ENCODE measurements at regions not wholly inside any gene's neighbourhood (a gene's known extent, or its start where the extent isn't known, plus 50 kb on each side); places are given as distances from the start of the nearest gene placed in this dataset.

DNA sequence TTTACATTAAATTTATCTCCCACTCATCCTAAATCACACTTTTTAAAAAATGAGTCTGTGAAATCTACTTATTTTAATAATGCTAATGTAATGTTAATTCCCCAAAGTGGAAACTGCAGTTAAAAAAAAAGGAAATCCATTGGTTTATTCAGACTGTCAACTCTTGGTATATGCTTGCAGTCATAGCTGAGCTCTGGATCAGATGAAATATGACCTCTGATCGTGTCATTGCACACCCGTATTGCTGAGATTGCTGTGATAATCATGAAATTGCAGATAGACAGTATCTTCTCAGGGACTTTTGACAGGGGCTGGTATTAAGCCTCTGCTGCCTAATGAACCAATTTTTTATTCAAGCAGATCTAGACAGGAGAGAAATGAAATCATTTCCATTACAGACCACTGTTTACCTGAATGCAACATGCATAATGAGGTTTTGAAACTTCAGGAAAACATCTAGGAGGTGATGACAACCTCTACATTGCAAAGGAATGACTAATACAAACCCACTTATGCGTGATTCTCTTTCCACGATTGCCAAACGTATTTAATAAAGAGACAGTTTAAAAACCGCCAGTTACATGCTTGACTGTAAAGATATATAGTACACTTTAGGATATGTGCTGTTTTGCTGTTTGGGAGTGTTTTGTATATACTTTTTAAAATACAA is 138.3 kb upstream of the PUDP start:
- TF ChIP-seq, protein P1, sequence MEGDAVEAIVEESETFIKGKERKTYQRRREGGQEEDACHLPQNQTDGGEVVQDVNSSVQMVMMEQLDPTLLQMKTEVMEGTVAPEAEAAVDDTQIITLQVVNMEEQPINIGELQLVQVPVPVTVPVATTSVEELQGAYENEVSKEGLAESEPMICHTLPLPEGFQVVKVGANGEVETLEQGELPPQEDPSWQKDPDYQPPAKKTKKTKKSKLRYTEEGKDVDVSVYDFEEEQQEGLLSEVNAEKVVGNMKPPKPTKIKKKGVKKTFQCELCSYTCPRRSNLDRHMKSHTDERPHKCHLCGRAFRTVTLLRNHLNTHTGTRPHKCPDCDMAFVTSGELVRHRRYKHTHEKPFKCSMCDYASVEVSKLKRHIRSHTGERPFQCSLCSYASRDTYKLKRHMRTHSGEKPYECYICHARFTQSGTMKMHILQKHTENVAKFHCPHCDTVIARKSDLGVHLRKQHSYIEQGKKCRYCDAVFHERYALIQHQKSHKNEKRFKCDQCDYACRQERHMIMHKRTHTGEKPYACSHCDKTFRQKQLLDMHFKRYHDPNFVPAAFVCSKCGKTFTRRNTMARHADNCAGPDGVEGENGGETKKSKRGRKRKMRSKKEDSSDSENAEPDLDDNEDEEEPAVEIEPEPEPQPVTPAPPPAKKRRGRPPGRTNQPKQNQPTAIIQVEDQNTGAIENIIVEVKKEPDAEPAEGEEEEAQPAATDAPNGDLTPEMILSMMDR (IDR thresholded peaks at IDR 0.05; ENCODE audit: low read length): no peak
- no peak for TF ChIP-seq EZH2 (IDR thresholded peaks at IDR 0.05; ENCODE audit: borderline replicate concordance, low read length)
